ENCODE measurements at regions not wholly inside any gene's neighbourhood (a gene's known extent, or its start where the extent isn't known, plus 50 kb on each side); places are given as distances from the start of the nearest gene placed in this dataset.

DNA sequence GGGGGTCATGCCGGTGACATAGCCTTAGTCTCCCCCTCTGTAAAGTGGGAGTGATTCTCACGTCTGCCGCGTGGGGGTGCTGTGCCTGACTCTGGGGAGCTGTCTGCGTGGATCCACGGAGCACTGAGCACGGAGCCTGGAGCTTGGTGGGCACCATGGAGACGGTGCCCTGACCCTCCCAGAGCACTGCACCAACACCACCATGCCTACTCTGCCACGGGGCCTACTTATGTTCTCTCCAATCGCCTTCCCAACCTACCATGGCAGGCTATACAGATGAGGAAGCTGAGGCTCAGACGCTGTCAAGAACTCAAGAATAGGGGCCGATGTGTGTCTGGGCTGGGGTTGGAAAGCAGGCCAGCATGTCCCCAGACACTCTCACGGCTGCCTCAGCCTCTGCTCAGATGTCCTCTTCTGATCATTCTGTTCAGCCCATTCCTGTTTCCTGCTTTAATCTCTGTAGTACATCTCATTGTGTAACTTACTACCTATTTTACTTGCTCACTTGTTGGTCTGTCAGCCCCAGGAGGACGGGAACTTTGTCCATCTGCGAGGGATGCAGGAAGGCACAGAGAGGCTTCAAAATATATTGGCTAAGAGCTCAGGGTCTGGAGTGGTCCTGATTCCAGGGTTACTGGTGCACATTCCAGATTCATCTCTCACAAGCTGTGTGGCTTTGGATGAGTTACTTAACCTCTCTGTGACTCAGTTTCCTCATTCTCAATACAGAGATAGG is 168.1 kb upstream of the HS6ST1 start:
- TF ChIP-seq SPI1 (IDR thresholded peaks at IDR 0.05; ENCODE audit: low read depth, low read length): no peak
- no peak for TF ChIP-seq PAX5 (IDR thresholded peaks at IDR 0.05; ENCODE audit: insufficient read depth, low read length, severe bottlenecking)
- TF ChIP-seq POU2F2 (IDR thresholded peaks at IDR 0.05; ENCODE audit: low read depth, low read length): no peak
- TF ChIP-seq POLR2A (IDR thresholded peaks at IDR 0.05; ENCODE audit: low read depth, low read length): no peak
- FAIRE-seq (no peak), DNase-seq (ENCODE audit: insufficient read length, low spot score) (no peak)

DNA sequence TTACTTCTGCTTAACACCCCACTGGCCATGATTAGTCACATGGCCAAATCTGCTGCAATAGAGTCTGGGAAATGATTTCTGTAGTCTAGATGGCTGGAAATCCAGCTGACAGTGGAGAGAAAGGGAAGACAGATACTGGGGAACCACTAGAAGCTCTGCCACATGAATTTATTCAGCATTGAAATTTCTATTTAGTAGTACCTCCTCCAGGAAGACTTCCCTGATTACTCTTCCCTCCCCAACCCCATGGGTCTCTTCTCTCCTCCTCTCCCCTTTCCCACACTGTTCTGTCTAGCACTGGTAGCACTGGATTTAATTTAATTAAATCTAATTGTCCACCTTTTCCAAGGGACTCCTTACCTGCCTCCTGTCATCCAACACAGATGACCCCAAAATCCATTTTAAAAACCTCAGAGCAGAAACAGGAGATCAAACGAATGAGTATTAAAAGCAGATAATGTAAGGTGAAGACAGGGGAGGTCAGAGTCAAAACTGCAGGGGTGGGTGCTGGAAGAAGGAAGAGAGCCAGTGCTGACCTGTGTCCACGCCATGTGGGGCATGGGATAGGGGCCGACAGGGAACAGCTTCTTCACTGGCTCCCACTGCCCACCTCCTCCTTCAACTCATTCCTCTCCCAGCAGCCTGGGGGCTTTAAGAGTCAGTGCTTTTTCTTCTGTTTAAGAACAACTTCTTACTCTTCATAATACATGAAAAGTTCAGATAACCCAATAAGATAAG is 169.2 kb upstream of the HS6ST1 start:
- DNase-seq (ENCODE audit: insufficient read length, low spot score): no peak
- FAIRE-seq: no peak
- TF ChIP-seq POLR2A (IDR thresholded peaks at IDR 0.05; ENCODE audit: low read depth, low read length): no peak
- no peak for TF ChIP-seq POU2F2 (IDR thresholded peaks at IDR 0.05; ENCODE audit: low read depth, low read length)
- no peak for TF ChIP-seq SPI1 (IDR thresholded peaks at IDR 0.05; ENCODE audit: low read depth, low read length)
- no peak for TF ChIP-seq PAX5 (IDR thresholded peaks at IDR 0.05; ENCODE audit: insufficient read depth, low read length, severe bottlenecking)
- no peak for TF ChIP-seq POLR2AphosphoS5 (IDR thresholded peaks at IDR 0.05; ENCODE audit: low read depth, low read length)

DNA sequence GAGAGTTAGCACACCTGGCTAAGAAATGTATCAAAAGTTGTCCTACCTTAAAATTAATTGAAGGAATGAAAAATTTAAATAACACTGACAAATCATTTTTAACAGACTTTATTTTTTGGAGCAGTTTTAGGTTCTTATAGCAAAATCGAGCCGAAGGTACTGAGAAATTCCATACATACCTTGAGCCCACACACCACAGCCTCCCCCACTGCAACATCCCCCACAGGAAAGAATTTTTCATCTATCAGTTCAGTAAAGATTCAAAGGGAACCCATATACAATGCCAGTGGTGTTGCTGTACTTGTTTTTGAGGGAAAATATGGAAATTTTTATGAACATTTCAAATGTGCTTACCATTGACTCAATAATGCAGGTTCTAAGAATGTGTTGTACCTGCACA is 169.8 kb upstream of the HS6ST1 start:
- DNase-seq (ENCODE audit: insufficient read length, low spot score): no peak
- TF ChIP-seq SPI1 (IDR thresholded peaks at IDR 0.05; ENCODE audit: low read depth, low read length) (no peak), POLR2A (IDR thresholded peaks at IDR 0.05; ENCODE audit: low read depth, low read length) (no peak), TAF1 (IDR thresholded peaks at IDR 0.05; ENCODE audit: low read depth, low read length) (no peak), POLR2AphosphoS5 (IDR thresholded peaks at IDR 0.05; ENCODE audit: low read depth, low read length) (no peak), PAX5 (IDR thresholded peaks at IDR 0.05; ENCODE audit: insufficient read depth, low read length, severe bottlenecking) (no peak), POU2F2 (IDR thresholded peaks at IDR 0.05; ENCODE audit: low read depth, low read length) (no peak)
- no peak for FAIRE-seq

DNA sequence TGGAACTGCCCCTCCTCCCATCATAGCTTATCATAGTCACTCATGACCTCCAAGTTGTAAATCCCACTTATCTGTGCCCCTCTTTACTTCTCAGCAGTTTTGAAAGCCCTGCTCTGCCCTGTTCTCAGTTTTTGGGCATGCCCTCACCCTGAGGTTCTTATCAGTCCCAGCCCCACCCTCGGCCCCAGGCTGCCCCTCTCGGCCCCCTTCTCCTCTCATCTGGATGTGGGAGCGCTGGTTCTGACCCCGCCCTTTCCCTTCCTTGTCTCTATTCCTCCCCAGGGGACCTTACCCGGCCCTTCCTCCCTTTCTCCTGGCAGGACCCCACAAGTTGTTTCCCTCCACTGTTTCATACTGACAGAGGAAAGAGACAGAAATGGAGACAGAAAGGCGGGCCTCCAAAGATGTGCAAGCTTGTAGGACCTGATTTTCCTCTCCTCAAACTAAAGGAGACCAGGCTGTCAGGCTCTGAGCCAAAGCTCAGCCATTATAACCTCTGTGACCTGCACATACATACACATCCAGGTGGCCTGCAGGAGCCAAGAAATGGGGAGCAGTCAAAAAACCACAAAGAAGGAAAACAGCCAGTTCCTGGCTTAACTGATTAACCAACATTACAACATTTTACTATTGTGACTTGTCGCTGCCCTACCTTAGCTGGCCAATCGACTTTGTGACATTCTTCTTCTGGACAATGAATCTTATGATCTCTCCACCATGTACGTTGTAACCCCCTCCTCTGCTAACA is 171.0 kb upstream of the HS6ST1 start:
- TF ChIP-seq PAX5 (IDR thresholded peaks at IDR 0.05; ENCODE audit: insufficient read depth, low read length, severe bottlenecking) (no peak), TAF1 (IDR thresholded peaks at IDR 0.05; ENCODE audit: low read depth, low read length) (no peak), SPI1 (IDR thresholded peaks at IDR 0.05; ENCODE audit: low read depth, low read length) (no peak), POU2F2 (IDR thresholded peaks at IDR 0.05; ENCODE audit: low read depth, low read length) (no peak), POLR2A (IDR thresholded peaks at IDR 0.05; ENCODE audit: low read depth, low read length) (no peak), POLR2AphosphoS5 (IDR thresholded peaks at IDR 0.05; ENCODE audit: low read depth, low read length) (no peak)
- no peak for DNase-seq (ENCODE audit: insufficient read length, low spot score)

DNA sequence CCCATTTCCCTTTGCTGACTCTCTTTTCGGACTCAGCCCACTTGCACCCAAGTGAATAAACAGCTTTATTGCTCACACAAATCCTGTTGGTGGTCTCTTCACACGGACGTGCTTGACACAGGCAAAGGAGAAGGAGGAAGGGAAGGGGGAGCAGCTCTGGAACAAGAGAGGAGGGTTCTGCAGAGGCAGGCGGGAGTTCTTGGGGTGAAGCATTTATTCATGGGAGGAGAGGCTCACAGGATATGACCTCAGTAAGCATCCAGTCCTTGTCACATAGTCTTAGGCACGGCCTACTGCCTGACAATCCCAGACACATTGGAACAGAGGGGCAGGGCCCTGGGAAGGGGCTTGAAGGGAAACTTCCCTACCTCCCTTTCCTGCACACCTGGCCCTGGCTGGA is 171.7 kb upstream of the HS6ST1 start:
- TF ChIP-seq SPI1 (IDR thresholded peaks at IDR 0.05; ENCODE audit: low read depth, low read length): no peak
- no peak for TF ChIP-seq PAX5 (IDR thresholded peaks at IDR 0.05; ENCODE audit: insufficient read depth, low read length, severe bottlenecking)
- no peak for TF ChIP-seq POLR2AphosphoS5 (IDR thresholded peaks at IDR 0.05; ENCODE audit: low read depth, low read length)
- no peak for TF ChIP-seq POU2F2 (IDR thresholded peaks at IDR 0.05; ENCODE audit: low read depth, low read length)
- TF ChIP-seq POLR2A (IDR thresholded peaks at IDR 0.05; ENCODE audit: low read depth, low read length): no peak
- no peak for TF ChIP-seq TAF1 (IDR thresholded peaks at IDR 0.05; ENCODE audit: low read depth, low read length)
- DNase-seq (ENCODE audit: insufficient read length, low spot score): no peak
- no peak for FAIRE-seq

More for the DNA sequence above, 171.0 kb upstream of the HS6ST1 start:
- FAIRE-seq: no peak

DNA sequence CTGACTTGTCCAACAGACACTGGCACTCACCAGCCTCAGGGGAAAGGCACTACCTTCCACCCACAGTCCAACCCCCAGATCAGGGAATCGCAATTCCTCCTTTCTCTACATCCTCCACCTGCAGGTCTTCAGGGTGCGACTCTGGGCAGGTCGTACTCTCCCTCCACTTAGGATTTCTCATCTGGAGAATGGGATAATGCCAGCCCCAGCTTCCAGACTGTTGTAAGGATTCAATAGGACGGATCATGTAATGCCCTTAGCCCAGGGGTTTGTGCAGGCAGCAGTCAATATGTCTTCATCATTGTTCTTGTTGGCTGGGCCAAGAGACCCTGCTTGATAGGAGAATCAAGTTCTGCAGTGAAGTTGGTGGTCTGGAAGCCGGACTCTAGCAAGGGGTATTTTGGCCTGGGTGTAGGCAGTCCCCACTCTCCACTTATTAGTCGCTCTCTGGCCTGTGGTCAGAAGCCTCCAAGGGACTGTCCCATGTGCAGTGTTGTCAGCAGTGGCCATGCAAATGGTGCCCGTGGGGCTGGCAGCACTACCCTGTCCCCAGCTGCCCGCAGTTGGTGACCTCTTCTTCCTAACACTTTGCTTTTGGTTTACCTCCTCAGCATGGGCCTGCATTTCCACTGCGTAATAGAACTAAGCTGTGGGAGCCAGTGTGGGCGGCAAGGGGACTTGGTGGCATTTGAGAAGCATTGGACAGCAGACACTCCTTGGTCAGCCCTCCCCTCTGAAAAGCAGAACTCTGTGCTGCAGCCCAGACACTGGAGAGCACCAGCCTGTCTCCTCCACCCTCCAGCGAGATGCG is 172.4 kb upstream of the HS6ST1 start:
- TF ChIP-seq SPI1 (IDR thresholded peaks at IDR 0.05; ENCODE audit: low read depth, low read length) (no peak), POLR2A (IDR thresholded peaks at IDR 0.05; ENCODE audit: low read depth, low read length) (no peak), PAX5 (IDR thresholded peaks at IDR 0.05; ENCODE audit: insufficient read depth, low read length, severe bottlenecking) (no peak), POU2F2 (IDR thresholded peaks at IDR 0.05; ENCODE audit: low read depth, low read length) (no peak), POLR2AphosphoS5 (IDR thresholded peaks at IDR 0.05; ENCODE audit: low read depth, low read length) (no peak), TAF1 (IDR thresholded peaks at IDR 0.05; ENCODE audit: low read depth, low read length) (no peak)
- FAIRE-seq (no peak), DNase-seq (ENCODE audit: insufficient read length, low spot score) (no peak)

DNA sequence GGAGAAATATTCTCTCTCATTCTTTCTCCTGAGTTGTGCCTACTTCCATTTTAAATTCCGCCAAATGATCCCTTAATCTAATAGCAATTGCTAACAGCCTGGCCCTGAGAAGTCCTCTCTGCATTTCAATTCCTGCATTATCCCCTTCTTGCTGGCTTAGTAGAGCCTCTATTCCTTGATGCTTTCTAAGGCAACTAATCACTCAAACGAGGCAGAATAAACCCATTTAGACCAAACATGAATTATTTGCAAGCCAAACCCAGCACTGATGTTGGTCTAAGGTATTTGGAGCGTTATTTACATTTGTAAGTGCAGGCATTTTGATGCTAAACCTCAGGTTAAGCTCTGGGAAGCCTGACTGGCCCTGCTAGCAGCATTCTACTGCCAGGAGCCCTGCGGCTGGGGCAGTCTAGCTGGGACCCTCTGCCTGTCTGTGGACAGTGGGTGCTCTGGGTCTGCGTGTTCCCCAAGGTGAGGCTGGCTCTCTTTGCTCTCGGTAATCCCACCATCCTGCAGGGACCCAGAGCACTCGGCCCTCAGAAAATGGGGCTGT is 173.1 kb upstream of the HS6ST1 start:
- no peak for FAIRE-seq
- TF ChIP-seq SPI1 (IDR thresholded peaks at IDR 0.05; ENCODE audit: low read depth, low read length): no peak
- no peak for TF ChIP-seq POLR2A (IDR thresholded peaks at IDR 0.05; ENCODE audit: low read depth, low read length)
- no peak for DNase-seq (ENCODE audit: insufficient read length, low spot score)

DNA sequence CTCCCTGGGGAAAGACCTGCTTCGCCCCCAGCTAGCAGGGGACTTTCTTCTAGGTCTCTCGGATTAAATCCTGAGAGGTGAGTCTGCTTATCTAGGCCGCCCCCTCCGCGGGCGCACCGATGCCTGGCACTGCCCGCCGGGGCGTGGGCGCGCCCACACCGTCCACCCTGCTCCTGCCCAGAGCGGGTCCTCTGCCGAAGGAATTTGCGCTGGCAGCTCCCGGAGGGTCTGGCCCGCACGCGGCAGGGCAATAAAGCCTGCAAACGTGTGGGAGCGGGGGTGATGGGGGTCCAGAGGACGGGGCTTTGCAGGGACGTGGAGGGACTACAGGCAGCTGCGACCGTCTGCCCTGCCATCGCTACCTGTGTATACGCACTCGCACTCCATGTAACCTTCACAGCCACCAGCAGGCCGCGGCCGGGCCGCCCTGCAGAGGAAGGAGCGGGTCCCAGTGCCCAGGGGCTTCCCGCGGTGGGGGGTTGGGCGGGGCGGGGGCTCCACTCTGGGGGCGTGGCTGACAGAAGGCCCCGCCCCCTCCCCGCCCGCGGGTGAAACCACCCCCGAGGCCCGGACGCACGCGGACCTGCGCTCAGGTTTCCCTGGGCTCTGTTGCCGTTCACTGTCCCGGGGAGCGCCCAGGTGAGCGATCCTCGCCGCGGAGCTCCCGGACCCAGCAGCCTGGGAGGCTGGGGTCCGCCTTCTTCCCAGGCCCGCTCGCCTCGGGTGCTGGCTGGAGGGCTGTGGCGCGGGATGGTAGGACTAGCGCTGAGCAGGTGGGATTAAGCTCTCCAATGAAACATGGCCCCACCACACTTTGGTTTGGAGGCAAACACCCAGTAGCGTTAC is 174.5 kb upstream of the HS6ST1 start:
- no peak for DNase-seq (ENCODE audit: insufficient read length, low spot score)
- no peak for TF ChIP-seq POLR2A (IDR thresholded peaks at IDR 0.05; ENCODE audit: low read depth, low read length)
- no peak for TF ChIP-seq POU2F2 (IDR thresholded peaks at IDR 0.05; ENCODE audit: low read depth, low read length)
- no peak for TF ChIP-seq SPI1 (IDR thresholded peaks at IDR 0.05; ENCODE audit: low read depth, low read length)
- no peak for TF ChIP-seq PAX5 (IDR thresholded peaks at IDR 0.05; ENCODE audit: insufficient read depth, low read length, severe bottlenecking)
- no peak for TF ChIP-seq POLR2AphosphoS5 (IDR thresholded peaks at IDR 0.05; ENCODE audit: low read depth, low read length)
- no peak for TF ChIP-seq TAF1 (IDR thresholded peaks at IDR 0.05; ENCODE audit: low read depth, low read length)
- FAIRE-seq: no peak
